ENCODE measurements at regions not wholly inside any gene's neighbourhood (a gene's known extent, or its start where the extent isn't known, plus 50 kb on each side); places are given as distances from the start of the nearest gene placed in this dataset.

GRCh38 chr22:48104102-48104738 is 1341.8 kb downstream of the TBC1D22A start:
- peaks cover 30% of the 10 kb centered on the region for H3K27me3 Mint-ChIP-seq (ENCODE audit: low read depth)
- no peak overlapping the region for H3K4me3 Mint-ChIP-seq
- no peaks in the 10 kb centered on the region for H3K36me3 Mint-ChIP-seq (ENCODE audit: low read depth)
- no peak for TF ChIP-seq CTCF (IDR thresholded peaks at IDR 0.05; ENCODE audit: unreplicated experiment in 3 of 3)
- peak overlapping the region in 1 of 3 experiments; percentile 42 for H3K27ac Mint-ChIP-seq
- H3K9me3 Mint-ChIP-seq = peaks cover 10% of the 10 kb centered on the region
- H3K4me1 Mint-ChIP-seq = peaks cover 19% of the 10 kb centered on the region

- Mint-ChIP-seq H3K27me3 (ENCODE audit: low read depth) (peaks cover 36% of the 10 kb centered on the region), H3K4me3 (peak overlapping the region in 1 of 3 experiments; percentile 44), H3K27ac (peak overlapping the region in 2 of 3 experiments; percentile 79 to 80), H3K4me1 (peaks cover 24% of the 10 kb centered on the region), H3K36me3 (ENCODE audit: low read depth) (no peaks in the 10 kb centered on the region), H3K9me3 (peaks cover 3% of the 10 kb centered on the region)
- no peak for TF ChIP-seq CTCF (IDR thresholded peaks at IDR 0.05; ENCODE audit: unreplicated experiment in 3 of 3)
Observed at GRCh38 chr22:48103126-48103875, 1340.9 kb downstream of the TBC1D22A start.

GRCh38 chr22:48102581-48102980 is 1340.1 kb downstream of the TBC1D22A start:
- TF ChIP-seq CTCF (IDR thresholded peaks at IDR 0.05; ENCODE audit: unreplicated experiment in 3 of 3) = no peak
- Mint-ChIP-seq H3K27me3 (ENCODE audit: low read depth) (peaks cover 37% of the 10 kb centered on the region), H3K4me3 (no peak overlapping the region), H3K4me1 (peaks cover 30% of the 10 kb centered on the region), H3K36me3 (ENCODE audit: low read depth) (no peaks in the 10 kb centered on the region), H3K27ac (peak overlapping the region in 1 of 3 experiments; percentile 79), H3K9me3 (peaks cover 3% of the 10 kb centered on the region)

- Mint-ChIP-seq H3K4me3 (no peak overlapping the region), H3K36me3 (ENCODE audit: low read depth) (no peaks in the 10 kb centered on the region), H3K27ac (no peak overlapping the region), H3K9me3 (no peaks in the 10 kb centered on the region), H3K27me3 (ENCODE audit: low read depth) (peaks cover 41% of the 10 kb centered on the region), H3K4me1 (peaks cover 30% of the 10 kb centered on the region)
- TF ChIP-seq CTCF (IDR thresholded peaks at IDR 0.05; ENCODE audit: unreplicated experiment in 3 of 3) = no peak
Observed at GRCh38 chr22:48101704-48102103, 1339.3 kb downstream of the TBC1D22A start.

- Mint-ChIP-seq H3K36me3 (ENCODE audit: low read depth) (no peaks in the 10 kb centered on the region), H3K9me3 (no peaks in the 10 kb centered on the region), H3K4me1 (peaks cover 30% of the 10 kb centered on the region), H3K27me3 (ENCODE audit: low read depth) (peaks cover 46% of the 10 kb centered on the region), H3K27ac (peak overlapping the region in 2 of 3 experiments; percentile 2 to 41), H3K4me3 (no peak overlapping the region)
- TF ChIP-seq CTCF (IDR thresholded peaks at IDR 0.05; ENCODE audit: unreplicated experiment in 3 of 3) = no peak
Observed at GRCh38 chr22:48100685-48101417, 1338.4 kb downstream of the TBC1D22A start.

Data from nephron (organoid).